Head of caudate nucleus (tissue), 42 donors: ENCODE measurements at regions not wholly inside any gene's neighbourhood (a gene's known extent, or its start where the extent isn't known, plus 50 kb on each side); places are given as distances from the start of the nearest gene placed in this dataset.

Experiments
- DNase-seq, 42 donors: peaks; one replicate each; pipeline versions ENCODE4 v3.0.0 to v3.0.0-alpha.2; 2020 to 2021; ENCODE audit warnings: mixed read lengths in 7 of 42
- intact Hi-C: fragments of 100-400 bp; cut with DNase I; formaldehyde crosslinking; loops from one replicate; pipeline ENCODE4 v1.15.0; 2022

- DNase-seq = peak in 1 of 42 donors; percentile 13
- intact Hi-C loops = no loop called here
Measured at GRCh38 chr22:49621601-49622210, 206.0 kb downstream of the BRD1 start.

- DNase-seq = peak in 4 of 42 donors; percentile 2 to 14 (median 4)
- intact Hi-C loops = no loop called here
Measured at GRCh38 chr22:49620666-49621065, 207.0 kb downstream of the BRD1 start.

- intact Hi-C loops = no loop called here
Measured at GRCh38 chr22:49620003-49620556, 207.6 kb downstream of the BRD1 start.

GRCh38 chr22:49619301-49619700, 208.4 kb downstream of the BRD1 start:
- intact Hi-C loops = no loop called here
- peak in 5 of 42 donors; percentile 3 to 16 (median 8) for DNase-seq

More at GRCh38 chr22:49620003-49620556, 207.6 kb downstream of the BRD1 start:
- peak in 7 of 42 donors; percentile 0 to 20 (median 8) for DNase-seq

GRCh38 chr22:49618677-49618953, 209.1 kb downstream of the BRD1 start:
- intact Hi-C loops = no loop called here
- peak in 1 of 42 donors; percentile 7 for DNase-seq

- intact Hi-C loops = no loop called here
- DNase-seq = peak in 5 of 42 donors; percentile 1 to 26 (median 9)
Measured at GRCh38 chr22:49617866-49618676, 209.6 kb downstream of the BRD1 start.

GRCh38 chr22:49617264-49617663, 210.4 kb downstream of the BRD1 start:
- intact Hi-C loops = no loop called here
- DNase-seq = peak in 2 of 42 donors; percentile 7

GRCh38 chr22:49616356-49617231, 211.1 kb downstream of the BRD1 start:
- DNase-seq = peak in 8 of 42 donors; percentile 2 to 19 (median 8)

GRCh38 chr22:49614966-49615965, 212.4 kb downstream of the BRD1 start:
- DNase-seq = peak in 10 of 42 donors; percentile 4 to 43 (median 14)
- intact Hi-C loops = no loop called here

More at GRCh38 chr22:49616356-49617231, 211.1 kb downstream of the BRD1 start:
- intact Hi-C loops = no loop called here

- DNase-seq = peak in 4 of 42 donors; percentile 4 to 18 (median 12)
- intact Hi-C loops = no loop called here
Measured at GRCh38 chr22:49613511-49614270, 214.0 kb downstream of the BRD1 start.

GRCh38 chr22:49613108-49613507, 214.6 kb downstream of the BRD1 start:
- intact Hi-C loops = no loop called here
- DNase-seq = peak in 5 of 42 donors; percentile 1 to 8 (median 2)

- intact Hi-C loops = no loop called here
- peak in 8 of 42 donors; percentile 8 to 23 (median 10) for DNase-seq
Measured at GRCh38 chr22:49609207-49609876, 218.3 kb downstream of the BRD1 start.

- intact Hi-C loops = no loop called here
- DNase-seq = peak in 6 of 42 donors; percentile 4 to 11 (median 8)
Measured at GRCh38 chr22:49608660-49609059, 219.0 kb downstream of the BRD1 start.

- intact Hi-C loops = no loop called here
- DNase-seq = peak in 4 of 42 donors; percentile 8 to 19 (median 10)
Measured at GRCh38 chr22:49608228-49608627, 219.4 kb downstream of the BRD1 start.

GRCh38 chr22:49607821-49608220, 219.9 kb downstream of the BRD1 start:
- peak in 2 of 42 donors; percentile 8 to 10 for DNase-seq
- intact Hi-C loops = no loop called here

- intact Hi-C loops = no loop called here
Measured at GRCh38 chr22:49606562-49607290, 220.9 kb downstream of the BRD1 start.

More at GRCh38 chr22:49606562-49607290, 220.9 kb downstream of the BRD1 start:
- DNase-seq = peak in 3 of 42 donors; percentile 8 to 15 (median 10)
